ENCODE measurements at regions not wholly inside any gene's neighbourhood (a gene's known extent, or its start where the extent isn't known, plus 50 kb on each side); places are given as distances from the start of the nearest gene placed in this dataset.

DNA sequence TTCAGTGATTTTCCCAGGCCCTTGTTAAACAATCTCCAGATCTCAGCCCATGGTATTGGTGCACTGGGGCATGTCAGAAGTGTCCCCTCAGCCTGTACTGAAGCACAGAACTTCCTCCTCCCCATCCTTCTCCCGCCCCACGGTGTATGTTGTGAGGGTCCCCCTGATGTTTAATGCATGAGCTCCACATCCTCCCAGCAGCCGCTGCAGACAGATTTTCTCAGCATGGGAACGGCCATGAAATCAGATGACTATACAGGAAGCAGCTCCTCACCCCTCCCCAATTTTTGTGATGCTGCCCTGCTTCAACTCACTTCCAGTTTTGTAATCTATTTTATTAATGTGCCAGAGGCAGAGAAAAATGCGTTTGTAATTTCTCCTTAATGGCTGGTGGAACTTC, 406.0 kb downstream of the MIAT start:
- peaks cover 25% of the 10 kb centered on the region for H3K27me3 ChIP-seq (ENCODE audit: control insufficient read depth, insufficient read depth, low read length)
- WGBS (ENCODE audit: insufficient coverage): 25% methylated on average over 2 of the region's 5 CpGs
- no peak overlapping the region for H3K4me3 ChIP-seq (ENCODE audit: low read length)
- no peaks in the 10 kb centered on the region for H3K36me3 ChIP-seq (ENCODE audit: control insufficient read depth, insufficient read depth, low read length)
- no peaks in the 10 kb centered on the region for H3K9me3 ChIP-seq (replicated peaks; ENCODE audit: control insufficient read depth, low read depth, low read length)
- DNase-seq: peak; percentile 20
- no peak overlapping the region for H3K27ac ChIP-seq (ENCODE audit: low read length)
- H3K4me1 ChIP-seq (ENCODE audit: control insufficient read depth, insufficient read depth, low read length): no peaks in the 10 kb centered on the region

DNA sequence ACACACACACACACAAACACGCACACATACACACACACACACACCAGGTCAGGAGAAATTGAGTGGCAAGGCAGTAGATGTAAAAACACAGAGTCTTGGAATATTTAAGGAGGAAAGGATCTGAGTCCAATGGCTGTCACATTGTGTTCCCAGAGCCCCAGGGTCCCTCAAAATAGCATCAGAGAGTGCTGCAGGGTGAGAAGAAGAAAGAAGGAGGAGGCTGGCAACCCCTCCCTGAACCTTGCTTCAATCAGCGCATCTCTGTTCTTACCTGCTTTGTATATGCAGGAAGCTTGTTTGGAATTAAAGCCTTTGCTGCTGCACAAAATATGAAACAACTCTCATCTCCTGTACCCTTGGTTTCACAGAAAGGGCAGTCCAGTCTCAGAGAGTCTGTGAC, 406.5 kb downstream of the MIAT start:
- H3K4me1 ChIP-seq (ENCODE audit: control insufficient read depth, insufficient read depth, low read length): no peaks in the 10 kb centered on the region
- H3K27ac ChIP-seq (ENCODE audit: low read length): no peak overlapping the region
- no peak for DNase-seq
- H3K9me3 ChIP-seq (replicated peaks; ENCODE audit: control insufficient read depth, low read depth, low read length): no peaks in the 10 kb centered on the region
- no peaks in the 10 kb centered on the region for H3K36me3 ChIP-seq (ENCODE audit: control insufficient read depth, insufficient read depth, low read length)
- WGBS (ENCODE audit: insufficient coverage): no CpG with 5 or more reads among the region's 2 CpGs
- H3K4me3 ChIP-seq (ENCODE audit: low read length): no peak overlapping the region
- H3K27me3 ChIP-seq (ENCODE audit: control insufficient read depth, insufficient read depth, low read length): peaks cover 25% of the 10 kb centered on the region

DNA sequence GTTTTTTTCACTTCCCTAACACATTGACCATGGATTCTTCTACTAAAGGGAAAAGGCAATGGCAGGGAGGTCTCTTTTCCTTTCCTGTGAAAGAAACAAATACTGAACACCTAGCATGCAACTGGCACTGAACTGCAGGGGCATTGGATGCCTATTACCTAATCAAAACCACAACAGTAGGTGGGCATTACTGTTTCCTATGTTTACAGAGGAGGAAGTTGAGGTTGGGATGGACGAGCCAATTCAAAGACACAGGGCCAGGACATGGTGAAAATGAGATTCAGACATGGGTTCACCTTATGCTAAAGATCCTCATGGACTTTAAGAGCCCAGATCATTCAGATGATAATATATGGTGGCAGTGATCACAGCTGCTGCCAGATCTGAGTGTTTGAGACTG, 407.0 kb downstream of the MIAT start:
- WGBS (ENCODE audit: insufficient coverage): 88% methylated on average over 1 of the region's 1 CpG
- Histone ChIP-seq H3K27ac (ENCODE audit: low read length) (no peak overlapping the region), H3K4me1 (ENCODE audit: control insufficient read depth, insufficient read depth, low read length) (no peaks in the 10 kb centered on the region), H3K27me3 (ENCODE audit: control insufficient read depth, insufficient read depth, low read length) (peaks cover 25% of the 10 kb centered on the region), H3K36me3 (ENCODE audit: control insufficient read depth, insufficient read depth, low read length) (no peaks in the 10 kb centered on the region), H3K9me3 (replicated peaks; ENCODE audit: control insufficient read depth, low read depth, low read length) (no peaks in the 10 kb centered on the region), H3K4me3 (ENCODE audit: low read length) (no peak overlapping the region)
- DNase-seq: no peak

DNA sequence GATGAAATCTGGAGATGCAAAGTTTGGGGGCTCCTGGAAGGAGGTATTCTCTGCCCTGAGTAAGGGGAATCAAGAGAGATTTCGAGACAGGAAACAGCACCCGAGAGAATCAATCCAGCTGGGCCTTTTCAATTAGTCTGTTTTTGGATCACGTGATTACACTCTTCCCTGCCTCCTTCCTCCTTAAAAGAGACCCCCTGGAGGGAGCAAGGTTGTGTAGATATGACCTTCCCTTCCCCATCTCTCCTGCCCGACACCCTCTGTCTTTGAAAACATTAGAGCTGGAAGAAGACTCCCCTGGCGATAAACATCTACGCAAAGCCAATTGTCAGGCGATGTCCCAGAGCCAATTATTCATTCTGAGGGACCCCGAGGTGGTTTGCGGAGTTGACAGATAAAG, 407.9 kb downstream of the MIAT start:
- no peaks in the 10 kb centered on the region for H3K9me3 ChIP-seq (replicated peaks; ENCODE audit: control insufficient read depth, low read depth, low read length)
- H3K27me3 ChIP-seq (ENCODE audit: control insufficient read depth, insufficient read depth, low read length): peaks cover 22% of the 10 kb centered on the region
- DNase-seq: no peak
- no peaks in the 10 kb centered on the region for H3K36me3 ChIP-seq (ENCODE audit: control insufficient read depth, insufficient read depth, low read length)
- H3K4me3 ChIP-seq (ENCODE audit: low read length): no peak overlapping the region
- H3K4me1 ChIP-seq (ENCODE audit: control insufficient read depth, insufficient read depth, low read length): no peaks in the 10 kb centered on the region
- H3K27ac ChIP-seq (ENCODE audit: low read length): no peak overlapping the region
- WGBS (ENCODE audit: insufficient coverage): no CpG with 5 or more reads among the region's 9 CpGs

DNA sequence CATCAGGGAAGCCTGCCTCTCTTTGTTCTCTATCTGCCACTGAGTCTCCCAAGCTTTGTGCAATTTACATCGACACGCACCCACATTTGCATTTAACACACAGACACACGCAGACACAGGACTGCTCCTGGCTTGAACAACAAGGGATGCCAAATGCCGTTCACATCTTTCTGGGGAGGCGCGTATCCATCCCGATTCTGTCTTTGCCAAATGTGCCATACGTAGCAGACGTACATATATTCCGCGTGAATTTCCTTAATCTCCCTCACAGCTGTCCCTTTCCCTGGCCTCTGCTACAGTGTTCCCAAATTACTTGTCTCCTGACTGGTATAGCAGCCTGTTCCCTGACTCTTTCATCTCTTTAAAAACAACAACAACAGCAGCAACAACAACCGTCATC, 409.5 kb downstream of the MIAT start:
- Histone ChIP-seq H3K9me3 (replicated peaks; ENCODE audit: control insufficient read depth, low read depth, low read length) (no peaks in the 10 kb centered on the region), H3K27me3 (ENCODE audit: control insufficient read depth, insufficient read depth, low read length) (peaks cover 28% of the 10 kb centered on the region), H3K4me1 (ENCODE audit: control insufficient read depth, insufficient read depth, low read length) (no peaks in the 10 kb centered on the region), H3K36me3 (ENCODE audit: control insufficient read depth, insufficient read depth, low read length) (no peaks in the 10 kb centered on the region), H3K27ac (ENCODE audit: low read length) (no peak overlapping the region), H3K4me3 (ENCODE audit: low read length) (no peak overlapping the region)
- WGBS (ENCODE audit: insufficient coverage): 88% methylated on average over 11 of the region's 12 CpGs
- no peak for DNase-seq

DNA sequence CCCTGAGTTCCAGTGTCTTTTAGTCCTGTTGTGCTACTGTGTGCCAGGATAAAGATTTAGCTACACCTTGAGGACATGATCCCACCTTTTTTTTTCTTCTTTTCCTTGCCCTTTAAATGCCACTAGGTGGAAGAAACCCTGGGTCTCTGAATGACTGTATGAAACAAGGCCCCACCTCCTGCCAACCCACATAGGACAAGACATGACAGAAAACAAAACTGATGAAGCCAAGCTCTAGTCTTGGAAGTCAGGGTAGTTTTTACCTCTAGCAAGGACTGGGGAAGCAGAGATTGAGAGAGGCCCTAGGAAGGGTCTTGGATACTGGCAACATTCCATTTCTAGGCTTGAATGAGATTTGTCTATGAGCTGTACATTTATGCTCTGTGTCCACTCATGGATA, 410.7 kb downstream of the MIAT start:
- Histone ChIP-seq H3K4me3 (ENCODE audit: low read length) (no peak overlapping the region), H3K27ac (ENCODE audit: low read length) (no peak overlapping the region), H3K36me3 (ENCODE audit: control insufficient read depth, insufficient read depth, low read length) (no peaks in the 10 kb centered on the region), H3K27me3 (ENCODE audit: control insufficient read depth, insufficient read depth, low read length) (peaks cover 26% of the 10 kb centered on the region), H3K9me3 (replicated peaks; ENCODE audit: control insufficient read depth, low read depth, low read length) (no peaks in the 10 kb centered on the region), H3K4me1 (ENCODE audit: control insufficient read depth, insufficient read depth, low read length) (no peaks in the 10 kb centered on the region)
- no peak for DNase-seq

DNA sequence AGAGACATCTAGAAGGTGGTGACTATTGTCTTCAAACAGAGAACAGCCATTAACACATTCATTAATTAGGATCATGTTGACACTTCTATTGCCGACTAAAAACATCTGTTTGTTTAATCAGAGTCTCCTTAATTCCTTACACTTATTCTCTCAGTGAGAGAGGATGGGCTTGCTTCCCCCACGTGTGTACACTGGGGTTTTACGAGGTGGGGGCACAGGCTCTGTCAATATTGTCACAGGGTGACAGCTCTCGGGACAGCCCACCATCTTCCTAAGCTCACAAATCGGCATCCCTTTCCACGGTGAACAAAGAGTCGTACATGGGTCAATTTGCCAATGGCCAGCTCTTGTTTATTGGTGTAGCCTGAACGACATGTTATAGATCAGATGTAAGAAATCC, 413.2 kb downstream of the MIAT start:
- Histone ChIP-seq H3K27me3 (ENCODE audit: control insufficient read depth, insufficient read depth, low read length) (peaks cover 20% of the 10 kb centered on the region), H3K9me3 (replicated peaks; ENCODE audit: control insufficient read depth, low read depth, low read length) (no peaks in the 10 kb centered on the region), H3K36me3 (ENCODE audit: control insufficient read depth, insufficient read depth, low read length) (no peaks in the 10 kb centered on the region), H3K27ac (ENCODE audit: low read length) (no peak overlapping the region), H3K4me1 (ENCODE audit: control insufficient read depth, insufficient read depth, low read length) (peaks cover 5% of the 10 kb centered on the region), H3K4me3 (ENCODE audit: low read length) (no peak overlapping the region)
- no peak for DNase-seq
- 37% methylated on average over 2 of the region's 8 CpGs for WGBS (ENCODE audit: insufficient coverage)

DNA sequence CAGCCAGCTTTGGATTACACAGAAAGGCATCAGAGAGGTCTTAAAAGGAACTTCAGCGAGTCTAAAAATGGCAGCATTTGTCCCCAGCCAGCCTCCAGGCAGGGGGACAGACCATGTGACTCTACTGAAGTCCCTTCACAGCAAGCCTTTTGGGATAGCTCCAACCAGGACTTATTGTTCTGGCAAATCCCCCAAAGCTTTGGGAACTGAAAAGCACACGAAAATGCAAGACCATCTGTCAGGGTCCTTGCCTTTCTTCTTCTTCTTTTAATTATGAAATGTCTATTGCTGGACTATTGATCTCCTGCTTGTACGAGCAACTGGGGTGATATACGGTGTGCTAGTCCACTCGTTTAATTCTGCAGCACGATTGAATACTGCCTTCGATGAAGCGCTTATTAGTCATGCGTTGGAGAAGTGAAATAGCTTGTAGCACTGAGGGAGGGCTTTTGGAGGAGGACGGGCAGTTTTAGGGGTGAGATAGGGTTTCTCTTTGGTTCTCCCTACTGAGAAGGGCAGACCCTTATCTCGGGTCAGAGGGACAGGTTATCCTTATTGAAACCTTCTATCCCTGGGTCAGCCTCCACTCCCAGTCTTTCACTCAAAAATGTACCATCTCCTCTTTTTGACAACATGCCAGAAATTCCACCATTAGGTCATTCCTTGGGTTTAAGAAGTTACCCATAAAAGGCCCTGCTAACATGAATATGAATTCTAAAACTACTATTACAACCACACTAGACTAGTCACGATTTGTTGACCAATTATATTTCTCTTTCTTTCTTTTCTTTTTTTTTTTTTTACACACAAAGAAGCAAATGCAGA, 416.4 kb downstream of the MIAT start:
- Histone ChIP-seq H3K27me3 (ENCODE audit: control insufficient read depth, insufficient read depth, low read length) (peaks cover 27% of the 10 kb centered on the region), H3K27ac (ENCODE audit: low read length) (no peak overlapping the region), H3K9me3 (replicated peaks; ENCODE audit: control insufficient read depth, low read depth, low read length) (no peaks in the 10 kb centered on the region), H3K36me3 (ENCODE audit: control insufficient read depth, insufficient read depth, low read length) (no peaks in the 10 kb centered on the region), H3K4me3 (ENCODE audit: low read length) (no peak overlapping the region), H3K4me1 (ENCODE audit: control insufficient read depth, insufficient read depth, low read length) (peaks cover 5% of the 10 kb centered on the region)
- no peak for DNase-seq
- WGBS (ENCODE audit: insufficient coverage): 66% methylated on average over 9 of the region's 12 CpGs

DNA sequence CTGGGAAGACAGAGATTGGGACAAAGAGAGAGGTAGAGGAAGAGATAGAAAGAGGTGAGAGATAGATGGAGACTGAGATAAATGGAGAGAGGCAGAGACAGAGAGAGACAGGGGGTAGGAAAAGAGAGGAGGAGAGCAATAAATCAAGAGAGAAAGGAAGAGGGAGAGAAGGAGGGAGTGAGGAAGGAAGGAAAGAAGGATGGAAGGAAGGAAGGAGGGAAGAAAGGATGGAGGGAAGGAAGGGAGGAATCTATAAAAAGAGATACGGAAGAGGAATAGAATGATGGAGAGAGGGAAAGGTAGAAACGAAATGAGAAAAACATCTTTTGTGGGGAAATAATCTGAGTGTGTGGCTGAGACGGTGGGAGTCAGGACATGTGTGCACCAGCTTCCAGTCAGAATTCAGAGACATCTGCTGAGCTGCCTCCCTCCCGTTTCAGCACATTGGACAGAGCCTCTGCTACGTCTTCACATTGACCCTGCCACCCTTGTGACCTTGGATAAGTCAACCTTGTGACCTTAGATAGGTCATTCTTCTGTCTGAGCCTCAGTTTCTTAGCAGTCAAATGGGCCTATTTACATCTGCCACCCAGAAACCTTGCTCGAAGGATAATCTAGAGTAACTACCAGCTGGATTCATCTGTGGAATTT, 417.8 kb downstream of the MIAT start:
- peaks cover 30% of the 10 kb centered on the region for H3K27me3 ChIP-seq (ENCODE audit: control insufficient read depth, insufficient read depth, low read length)
- no peak overlapping the region for H3K4me3 ChIP-seq (ENCODE audit: low read length)
- 29% methylated on average over 4 of the region's 6 CpGs for WGBS (ENCODE audit: insufficient coverage)
- H3K9me3 ChIP-seq (replicated peaks; ENCODE audit: control insufficient read depth, low read depth, low read length): no peaks in the 10 kb centered on the region
- peaks cover 5% of the 10 kb centered on the region for H3K4me1 ChIP-seq (ENCODE audit: control insufficient read depth, insufficient read depth, low read length)
- no peaks in the 10 kb centered on the region for H3K36me3 ChIP-seq (ENCODE audit: control insufficient read depth, insufficient read depth, low read length)
- H3K27ac ChIP-seq (ENCODE audit: low read length): no peak overlapping the region
- no peak for DNase-seq

DNA sequence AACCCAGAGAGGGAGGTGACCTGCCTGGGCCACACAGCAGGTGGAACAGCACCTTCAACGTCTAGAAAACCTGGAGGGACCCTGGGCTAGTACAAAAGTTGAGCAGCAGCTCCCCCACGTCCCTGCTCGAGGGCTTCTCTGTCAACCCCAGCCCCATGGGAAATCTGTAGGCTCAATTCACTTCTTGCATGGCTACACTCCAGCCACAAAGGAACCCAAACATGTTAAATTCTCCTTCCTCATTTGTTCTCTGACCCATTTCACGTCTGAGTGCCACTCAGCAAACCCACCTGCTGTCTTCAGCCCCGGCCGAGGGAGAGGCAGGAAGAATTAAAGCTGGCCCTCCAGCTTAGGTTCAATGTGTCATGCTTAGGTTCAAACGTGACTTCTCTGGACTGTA, 418.5 kb downstream of the MIAT start:
- no peaks in the 10 kb centered on the region for H3K9me3 ChIP-seq (replicated peaks; ENCODE audit: control insufficient read depth, low read depth, low read length)
- H3K4me3 ChIP-seq (ENCODE audit: low read length): no peak overlapping the region
- 33% methylated on average over 6 of the region's 7 CpGs for WGBS (ENCODE audit: insufficient coverage)
- DNase-seq: no peak
- peaks cover 31% of the 10 kb centered on the region for H3K27me3 ChIP-seq (ENCODE audit: control insufficient read depth, insufficient read depth, low read length)
- no peak overlapping the region for H3K27ac ChIP-seq (ENCODE audit: low read length)
- H3K4me1 ChIP-seq (ENCODE audit: control insufficient read depth, insufficient read depth, low read length): peaks cover 5% of the 10 kb centered on the region
- no peaks in the 10 kb centered on the region for H3K36me3 ChIP-seq (ENCODE audit: control insufficient read depth, insufficient read depth, low read length)
